ENCODE measurements at regions not wholly inside any gene's neighbourhood (a gene's known extent, or its start where the extent isn't known, plus 50 kb on each side); places are given as distances from the start of the nearest gene placed in this dataset.
"Not testable (repeated sequence)": the region's sequence is repeated elsewhere in the genome, so short reads cannot be mapped to it uniquely, and the experiment has no call there.

DNA sequence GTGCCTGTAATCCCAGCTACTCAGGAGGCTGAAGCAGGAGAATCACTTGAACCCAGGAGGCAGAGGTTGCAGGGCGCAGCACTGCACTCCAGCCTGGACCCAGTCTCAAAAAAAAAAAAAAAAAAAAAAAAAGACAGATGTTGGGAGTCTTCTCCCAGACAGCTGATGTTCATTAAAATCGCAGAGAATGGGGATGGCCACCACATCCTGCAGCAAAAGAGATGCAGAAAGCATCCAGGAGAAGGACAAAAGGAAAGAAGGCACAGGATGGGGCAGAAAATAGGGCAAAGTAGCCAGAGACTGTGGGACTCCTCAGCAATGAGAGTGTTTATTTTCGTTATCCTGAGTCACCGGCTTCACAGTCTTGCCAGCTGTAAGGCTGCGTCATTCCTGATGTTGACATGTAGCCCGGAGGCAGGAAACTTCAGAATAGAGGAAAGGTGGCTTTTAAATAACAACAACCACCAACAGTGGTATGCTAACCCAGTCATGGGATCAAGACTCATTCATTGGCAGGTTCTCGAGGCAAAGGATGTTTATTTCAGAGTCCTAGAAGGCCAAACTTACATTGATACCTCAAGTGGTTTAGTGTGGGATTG lies 149.5 kb upstream of the SVIL start:
- DNase-seq = peak; percentile 96

DNA sequence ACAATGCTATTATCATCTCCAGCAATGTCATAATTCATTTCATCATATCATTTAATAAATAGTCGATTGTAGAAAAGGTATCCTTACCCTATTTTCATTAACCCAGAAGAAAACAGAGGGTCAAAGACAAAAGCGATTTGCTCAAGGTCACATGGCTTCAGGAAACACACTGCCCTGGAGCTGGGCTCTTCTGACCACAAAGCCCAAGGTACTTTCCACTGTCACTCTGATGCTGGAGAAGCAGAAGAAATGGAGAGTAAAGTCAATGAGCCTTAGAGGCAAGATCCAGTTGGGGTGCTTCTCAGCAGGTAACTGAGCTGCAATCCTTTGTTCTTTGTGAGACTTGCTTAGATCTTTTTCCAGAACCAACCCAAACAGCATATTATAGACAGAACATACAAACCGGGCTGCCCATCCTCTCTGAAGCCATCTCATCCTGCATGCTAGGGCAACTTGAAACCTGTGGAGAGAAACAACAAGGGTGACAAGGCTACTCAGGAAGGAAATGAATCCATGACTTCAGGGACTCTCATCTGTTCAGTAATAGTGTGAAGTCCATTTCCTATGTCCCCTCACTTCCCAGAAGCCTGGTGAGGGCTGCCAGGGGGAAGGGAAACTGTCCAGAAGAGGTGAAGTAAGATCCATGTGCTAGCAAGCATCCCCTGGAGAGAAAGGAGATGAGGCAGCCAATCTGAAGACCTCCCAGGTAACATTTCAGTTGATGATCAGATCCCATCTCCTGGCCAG lies 148.6 kb upstream of the SVIL start:
- DNase-seq = no peak

DNA sequence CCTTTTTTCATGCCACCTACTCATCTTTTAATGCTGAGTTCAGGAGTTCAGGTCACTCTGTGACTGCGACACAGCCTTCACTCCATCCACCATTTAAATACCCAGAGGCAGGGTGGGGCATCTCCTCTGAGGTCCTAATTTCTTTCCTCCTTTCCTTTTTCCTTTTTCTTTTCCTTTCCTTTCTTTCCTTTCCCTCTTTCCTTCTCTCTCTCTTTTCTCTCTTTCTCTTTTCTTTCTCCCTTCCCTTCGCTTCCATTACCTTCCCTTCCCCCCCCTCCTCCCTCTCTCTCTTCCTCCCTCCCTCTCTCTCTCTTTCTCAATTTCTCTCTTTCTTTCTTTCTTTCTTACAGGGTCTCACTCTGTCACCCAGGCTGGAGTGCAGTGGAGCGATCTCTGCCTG lies 145.9 kb upstream of the SVIL start:
- no peak for DNase-seq

DNA sequence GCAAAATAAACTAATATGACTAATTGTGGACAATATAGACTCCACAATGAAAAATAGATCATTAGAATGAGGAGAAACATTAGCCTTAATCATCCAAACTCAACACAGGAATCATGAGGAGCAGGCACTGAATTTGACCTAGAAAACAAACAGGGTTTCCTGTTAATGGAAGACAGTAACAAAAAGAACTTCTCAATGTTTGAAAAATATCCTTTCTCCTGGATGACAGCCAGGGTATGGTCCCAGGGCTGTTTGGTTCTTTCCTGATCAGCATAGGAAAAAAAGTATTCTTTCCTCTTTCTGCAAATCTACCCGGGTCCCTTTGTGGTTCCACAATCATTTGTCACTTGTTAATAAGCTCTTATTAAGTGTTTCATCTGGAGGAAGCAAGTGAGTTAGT lies 145.3 kb upstream of the SVIL start:
- no peak for DNase-seq

DNA sequence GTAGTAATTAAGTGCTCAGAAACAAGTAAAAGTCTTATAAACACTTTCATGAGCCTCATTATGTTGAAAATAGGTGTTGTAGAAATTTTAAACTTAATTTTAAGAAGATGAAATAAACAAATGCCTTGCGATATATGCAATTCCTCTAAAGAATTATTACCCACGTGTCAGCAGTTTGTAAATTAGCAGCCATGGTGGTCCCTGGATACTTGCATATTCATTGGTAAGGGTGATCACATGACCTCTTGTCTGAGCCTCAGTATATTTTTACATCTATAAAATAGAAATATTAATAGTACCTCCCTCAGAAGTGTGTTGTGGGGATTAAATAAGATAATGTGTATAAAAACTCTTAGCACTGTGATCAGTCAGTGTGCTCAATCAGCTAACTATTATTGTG lies 141.5 kb upstream of the SVIL start:
- DNase-seq = no peak

DNA sequence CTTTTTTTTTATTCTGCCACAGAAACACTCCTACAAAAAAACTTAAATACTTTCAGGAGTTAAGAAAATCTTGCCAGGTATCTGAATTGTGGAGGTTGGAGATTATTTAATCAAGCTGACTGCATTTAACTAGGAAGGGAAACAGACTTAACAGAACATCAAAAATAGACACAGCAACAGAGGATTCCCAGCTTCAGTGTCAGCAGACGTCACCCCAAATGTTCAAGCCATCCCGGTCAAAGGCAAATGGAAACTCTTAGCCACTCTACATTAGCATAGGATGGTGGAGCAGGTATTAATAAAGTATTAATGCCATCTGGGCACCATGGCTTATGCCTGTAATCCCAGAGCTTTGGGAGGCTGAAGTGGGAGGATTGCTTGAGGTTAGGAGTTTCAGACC lies 139.7 kb upstream of the SVIL start:
- no peak for DNase-seq

DNA sequence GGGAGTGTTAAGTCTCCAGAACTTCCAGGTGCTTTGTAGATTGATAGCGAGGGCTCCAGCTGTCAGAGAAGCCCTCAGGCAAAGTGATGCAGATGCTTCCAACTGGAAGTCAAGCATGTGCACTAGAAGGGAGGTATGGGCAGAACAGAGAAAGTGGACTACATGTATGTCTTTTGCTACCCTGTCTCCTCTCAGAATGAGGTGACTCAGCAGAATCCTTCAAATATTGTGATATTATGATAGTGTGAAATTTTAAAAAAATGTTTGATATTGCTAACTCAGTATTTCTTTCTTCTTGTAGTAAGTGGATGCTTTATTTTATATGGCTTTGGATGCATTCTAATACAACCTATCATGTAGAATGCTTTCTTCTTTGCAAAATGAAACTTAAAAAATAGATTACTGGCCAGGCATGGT lies 138.9 kb upstream of the SVIL start:
- no peak for DNase-seq

DNA sequence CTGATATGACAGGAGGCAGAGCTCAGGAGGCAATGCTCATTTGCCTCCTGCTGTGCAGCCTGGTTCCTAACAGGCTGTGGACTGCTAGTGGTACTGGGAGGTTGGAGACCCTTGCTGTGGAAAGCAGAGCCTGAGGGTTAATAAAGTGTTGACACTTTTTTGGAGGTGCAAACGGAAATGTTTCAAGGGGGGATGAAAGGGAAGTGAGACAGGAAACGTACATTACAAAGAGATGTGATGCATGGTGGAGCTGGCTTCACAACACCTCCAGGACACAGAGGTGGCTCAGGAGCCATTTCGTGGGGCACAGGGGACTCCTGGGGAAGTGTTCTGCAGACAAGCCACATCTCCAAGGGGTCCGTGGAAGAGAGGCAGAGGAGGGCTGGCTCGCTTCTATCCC lies 137.6 kb upstream of the SVIL start:
- no peak for DNase-seq

DNA sequence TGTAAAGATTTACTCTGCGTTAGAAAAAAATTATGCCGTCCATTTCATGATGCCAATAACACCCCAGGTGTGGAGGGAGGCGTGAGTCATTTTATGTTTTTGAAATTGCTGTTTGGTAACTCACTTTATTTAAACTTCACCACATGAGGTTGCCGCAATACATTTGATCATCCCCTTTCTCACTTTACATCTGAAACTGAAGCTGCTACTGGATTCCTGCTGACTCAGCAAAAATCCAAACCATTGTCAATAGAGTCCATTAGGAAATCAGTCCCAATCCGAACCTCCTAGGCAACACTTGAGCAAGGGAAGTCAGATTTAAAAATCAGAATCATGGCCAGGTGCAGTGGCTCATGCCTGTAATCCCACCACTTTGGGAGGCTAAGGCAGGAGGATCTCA lies 136.6 kb upstream of the SVIL start:
- DNase-seq = no peak

DNA sequence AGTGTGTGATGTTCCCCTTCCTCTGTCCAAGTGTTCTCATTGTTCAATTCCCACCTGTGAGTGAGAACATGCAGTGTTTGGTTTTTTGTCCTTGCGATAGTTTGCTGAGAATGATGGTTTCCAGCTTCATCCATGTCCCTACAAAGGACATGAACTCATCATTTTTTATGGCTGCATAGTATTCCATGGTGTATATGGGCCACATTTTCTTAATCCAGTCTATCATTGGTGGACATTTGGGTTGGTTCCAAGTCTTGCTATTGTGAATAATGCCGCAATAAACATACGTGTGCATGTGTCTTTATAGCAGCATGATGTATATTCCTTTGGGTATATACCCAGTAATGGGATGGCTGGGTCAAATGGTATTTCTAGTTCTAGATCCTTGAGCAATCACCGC lies 134.5 kb upstream of the SVIL start:
- DNase-seq = not testable (repeated sequence)

DNA sequence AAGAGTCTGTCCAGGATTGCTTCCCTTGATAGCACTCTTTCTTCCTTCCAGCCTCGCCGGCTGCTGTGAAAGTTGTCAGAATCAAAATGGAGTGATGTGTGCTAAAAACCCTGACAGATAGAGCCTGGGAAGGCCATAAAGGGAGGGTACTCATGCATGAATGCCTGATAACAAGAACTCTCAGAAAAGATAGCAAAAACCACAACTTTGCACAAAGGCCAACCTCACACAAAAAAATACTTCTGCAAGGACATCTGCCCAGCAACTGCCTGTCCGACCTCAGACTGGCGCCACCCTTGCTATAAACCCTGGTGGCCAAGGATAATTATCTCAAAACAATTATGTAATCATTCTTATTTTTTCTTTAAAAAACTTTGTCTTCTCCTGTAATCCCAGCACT lies 133.2 kb upstream of the SVIL start:
- DNase-seq = no peak

DNA sequence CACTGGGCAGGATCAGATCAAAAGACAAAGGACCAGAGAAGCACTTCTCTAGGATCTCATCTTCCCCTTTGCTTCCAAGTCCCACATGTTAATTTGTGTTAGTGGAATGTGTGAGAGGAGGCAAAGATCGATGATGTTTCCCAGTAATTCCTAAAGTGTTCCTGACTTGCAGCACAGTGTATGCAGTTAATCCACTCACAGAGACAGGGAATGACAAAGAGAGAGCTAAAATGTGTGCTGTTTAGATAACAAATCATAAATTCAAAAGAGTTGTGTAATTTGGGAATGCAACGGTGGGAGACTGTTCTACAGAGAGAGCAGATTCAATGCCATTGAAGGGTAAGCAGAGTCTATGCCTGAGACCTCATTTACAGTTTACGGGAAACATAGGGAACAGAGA lies 132.0 kb upstream of the SVIL start:
- no peak for DNase-seq

DNA sequence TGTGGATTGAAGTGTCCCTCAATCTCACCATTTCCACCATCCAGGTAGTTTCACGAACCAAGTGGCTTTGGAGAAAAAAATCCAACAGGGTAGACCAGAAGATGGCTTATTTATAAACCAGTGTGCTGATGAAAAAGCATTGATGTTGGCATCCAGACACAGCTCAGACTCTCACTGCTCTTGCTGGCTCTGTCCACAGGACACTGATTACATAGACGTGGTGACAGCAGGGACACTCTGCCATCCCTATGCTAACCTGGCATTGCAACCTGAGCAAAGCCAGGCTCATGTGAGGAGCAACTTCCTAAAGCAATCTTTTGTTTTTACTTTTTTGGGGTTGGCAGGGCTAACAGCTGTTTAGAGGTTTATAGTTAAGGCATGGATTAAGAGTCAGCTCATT lies 130.6 kb upstream of the SVIL start:
- DNase-seq = no peak

DNA sequence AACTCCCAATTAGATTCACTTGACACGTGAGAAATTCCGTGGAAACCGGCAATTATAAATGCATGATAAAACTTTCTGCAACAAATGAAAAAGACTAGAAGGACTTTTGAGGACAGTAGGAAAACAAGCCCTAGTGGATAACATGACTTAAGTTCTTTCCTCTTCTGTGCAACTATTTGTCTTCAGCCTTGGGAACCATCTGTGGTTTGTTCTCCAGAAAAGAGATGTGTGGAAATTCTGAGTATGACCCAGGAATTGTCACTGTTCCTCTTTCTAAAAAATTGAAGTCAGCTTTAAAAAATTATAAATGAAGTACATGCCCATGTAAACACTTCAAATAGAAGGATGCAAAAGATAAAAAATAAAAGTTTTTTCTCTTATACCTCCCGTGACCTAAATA lies 128.6 kb upstream of the SVIL start:
- DNase-seq = no peak

DNA sequence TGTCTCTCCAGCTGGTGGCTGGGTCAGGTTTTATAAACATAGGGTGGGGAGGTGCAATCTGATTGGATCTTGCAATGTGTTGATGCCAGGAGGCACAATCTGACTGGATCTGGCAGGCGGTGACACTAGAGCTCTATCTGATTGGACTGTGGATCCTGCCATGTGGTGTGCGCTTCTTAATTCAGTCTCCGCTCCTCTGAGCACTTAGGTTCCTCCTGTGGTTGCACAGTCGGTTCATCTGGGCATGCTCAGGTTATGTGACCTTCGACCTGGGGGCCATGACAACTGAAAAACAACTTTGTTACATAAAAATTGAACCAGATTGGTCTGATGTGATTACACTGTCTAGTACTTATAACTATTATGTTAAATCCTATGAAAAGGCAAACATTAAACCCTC lies 127.1 kb upstream of the SVIL start:
- no peak for DNase-seq

DNA sequence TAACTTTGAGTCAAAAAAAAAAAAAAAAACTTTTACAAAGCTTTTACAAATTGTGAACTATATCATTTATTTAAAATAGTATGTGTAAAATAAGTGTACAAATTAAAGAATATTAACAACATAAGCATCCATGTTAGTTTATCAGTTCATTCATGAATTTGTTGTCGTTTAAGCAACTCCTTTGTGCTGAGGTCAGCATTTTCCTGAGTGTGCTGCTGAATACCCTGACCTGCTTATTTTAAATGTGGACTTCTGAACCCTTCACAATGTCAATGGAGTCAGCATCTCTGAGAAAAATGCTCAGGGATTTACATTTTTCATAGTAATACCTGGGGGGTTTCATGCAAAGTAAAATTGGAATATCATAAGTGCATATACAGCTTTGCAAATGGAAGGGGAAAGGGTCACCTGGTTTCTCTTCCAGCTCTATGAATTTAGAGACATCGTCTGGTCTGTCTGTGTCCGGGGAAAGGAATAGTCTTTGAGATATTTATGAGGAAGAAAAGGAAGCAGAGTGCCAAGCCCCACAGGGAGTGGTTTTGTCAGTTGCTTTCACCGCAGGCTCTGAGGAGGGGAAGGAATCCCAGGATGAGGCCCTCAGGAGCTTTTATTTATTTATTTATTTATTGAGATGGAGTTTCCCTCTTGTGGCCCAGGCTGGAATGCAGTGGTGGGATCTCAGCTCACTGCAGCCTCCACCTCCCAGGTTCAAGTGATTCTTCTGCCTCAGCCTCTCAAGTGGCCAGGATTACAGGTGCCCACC lies 125.5 kb upstream of the SVIL start:
- DNase-seq = no peak

DNA sequence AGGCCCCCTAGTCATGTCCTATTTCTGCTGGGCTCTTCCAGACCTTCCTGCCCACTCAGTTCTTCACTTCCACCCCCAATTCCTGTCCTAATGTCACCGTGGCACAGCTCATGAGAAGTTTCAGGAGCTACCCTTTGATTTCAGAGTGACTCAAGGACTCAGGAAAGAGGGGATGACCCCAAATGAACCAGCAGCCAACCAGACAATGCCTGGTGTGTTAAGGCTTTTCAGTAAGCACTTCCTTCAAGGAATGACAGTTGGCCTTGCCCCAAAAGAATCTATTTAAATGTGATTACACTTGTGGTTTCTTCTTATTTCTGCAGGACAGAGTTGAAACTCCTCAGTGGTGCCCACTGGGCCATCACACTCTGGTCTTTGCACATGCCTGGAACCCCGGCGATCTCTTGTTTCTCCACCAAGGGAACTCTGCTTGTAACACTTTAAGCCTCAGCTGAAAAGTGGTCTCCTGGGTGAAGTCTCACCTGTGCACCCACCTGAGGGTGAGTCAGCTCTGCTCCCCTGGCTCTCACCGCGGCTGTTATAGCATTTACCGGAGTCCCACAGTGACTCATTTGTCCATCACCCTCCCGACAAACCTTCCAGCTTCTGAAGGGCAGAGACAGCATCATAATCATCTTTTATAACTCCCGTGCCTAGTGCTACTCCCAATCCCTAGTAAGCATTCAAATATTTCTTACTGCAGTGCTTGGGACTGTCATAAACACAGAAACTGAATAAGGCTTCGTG lies 123.0 kb upstream of the SVIL start:
- DNase-seq = no peak

DNA sequence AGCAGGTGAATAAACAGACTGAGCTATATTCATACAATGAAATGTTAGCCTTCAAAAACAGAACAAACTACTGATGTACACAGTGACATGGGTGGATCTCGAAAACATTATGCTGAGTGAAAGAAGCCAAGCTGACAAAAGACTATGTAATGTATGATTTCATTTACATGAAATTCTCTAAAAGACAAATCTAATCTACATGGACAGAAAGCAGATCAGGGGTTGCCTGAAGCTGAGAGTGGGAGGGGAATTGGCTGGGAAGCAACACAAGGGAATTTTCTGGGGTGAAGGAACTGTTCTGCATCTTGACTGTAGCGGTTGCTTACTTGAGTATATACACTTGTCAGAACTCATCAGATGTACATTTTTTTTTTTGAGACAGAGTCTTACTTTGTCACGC lies 121.7 kb upstream of the SVIL start:
- DNase-seq = no peak

DNA sequence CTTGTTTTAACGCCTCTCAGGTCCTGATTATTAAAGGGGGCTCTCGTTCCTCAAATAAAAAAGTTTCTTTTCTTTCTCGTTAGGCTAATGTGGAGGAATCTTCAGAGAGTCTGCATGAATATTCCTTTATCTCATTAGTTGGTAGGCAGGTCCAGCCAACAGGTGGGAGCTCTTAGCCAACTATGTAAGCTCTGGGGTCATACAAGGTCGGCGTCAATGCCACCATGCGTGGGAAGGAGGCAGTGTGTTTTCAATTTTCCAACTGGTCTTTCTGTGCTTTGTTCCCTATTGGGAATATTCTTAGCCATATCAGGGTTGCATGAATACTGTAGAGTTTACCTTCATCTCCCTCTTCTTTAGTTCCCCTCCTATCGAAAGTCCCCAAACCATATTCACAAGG lies 118.5 kb upstream of the SVIL start:
- no peak for DNase-seq

DNA sequence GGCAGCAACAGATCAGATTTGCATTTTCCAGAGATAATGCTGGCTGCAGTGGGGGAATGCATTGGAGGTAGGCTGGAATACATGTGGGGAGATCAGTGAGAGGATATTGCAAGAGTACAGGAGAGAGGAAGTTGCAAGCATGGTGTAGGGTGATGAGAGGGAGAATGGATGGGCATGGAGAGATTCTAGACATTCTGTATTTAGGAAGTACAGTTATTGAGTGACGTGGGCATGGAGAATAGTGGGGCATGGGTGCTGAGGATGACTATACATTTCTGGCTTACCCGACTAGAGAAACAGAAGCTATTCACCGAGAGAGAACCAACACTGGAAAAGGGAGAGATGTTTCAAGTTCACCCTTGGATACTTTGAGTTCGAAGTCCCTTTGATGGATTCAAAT lies 116.9 kb upstream of the SVIL start:
- DNase-seq = no peak

DNA sequence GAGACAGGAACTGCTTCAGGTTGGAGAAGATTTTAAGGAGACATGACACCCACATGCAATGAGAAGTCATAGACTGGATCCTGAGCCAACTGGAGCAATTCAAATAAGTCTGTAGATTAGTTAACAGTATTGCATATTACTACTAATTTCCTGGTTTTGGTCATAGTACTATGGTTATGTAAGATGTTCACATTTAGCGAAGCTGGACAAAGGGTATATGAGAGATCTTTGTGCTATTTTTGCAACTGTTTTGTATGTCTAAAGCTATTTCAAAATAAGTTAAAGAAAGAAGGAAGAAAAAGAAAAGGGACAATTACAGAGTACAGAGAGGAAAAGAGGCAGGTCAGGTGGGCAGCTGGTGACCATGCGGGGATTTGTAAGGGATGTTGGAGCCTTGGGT lies 116.5 kb upstream of the SVIL start:
- DNase-seq = no peak

DNA sequence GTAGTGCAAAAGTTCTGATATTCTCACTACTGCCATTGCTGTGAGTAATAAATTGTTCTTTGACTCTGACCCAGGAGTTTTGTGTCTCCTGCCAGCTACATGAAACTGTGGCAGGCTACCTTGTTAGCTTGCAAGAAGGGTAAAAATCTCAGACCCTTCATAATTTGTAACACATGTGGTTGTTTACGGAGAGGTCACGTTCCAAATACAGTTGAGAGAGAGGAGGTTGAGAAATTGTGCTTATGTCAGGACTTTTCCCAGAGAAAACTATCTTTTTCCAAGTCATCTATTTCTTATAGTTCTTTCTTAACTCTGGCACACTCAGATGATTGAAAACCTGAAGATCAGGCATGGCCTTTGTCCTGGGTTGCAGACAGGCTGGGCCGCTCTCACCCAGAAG lies 114.4 kb upstream of the SVIL start:
- DNase-seq = no peak

DNA sequence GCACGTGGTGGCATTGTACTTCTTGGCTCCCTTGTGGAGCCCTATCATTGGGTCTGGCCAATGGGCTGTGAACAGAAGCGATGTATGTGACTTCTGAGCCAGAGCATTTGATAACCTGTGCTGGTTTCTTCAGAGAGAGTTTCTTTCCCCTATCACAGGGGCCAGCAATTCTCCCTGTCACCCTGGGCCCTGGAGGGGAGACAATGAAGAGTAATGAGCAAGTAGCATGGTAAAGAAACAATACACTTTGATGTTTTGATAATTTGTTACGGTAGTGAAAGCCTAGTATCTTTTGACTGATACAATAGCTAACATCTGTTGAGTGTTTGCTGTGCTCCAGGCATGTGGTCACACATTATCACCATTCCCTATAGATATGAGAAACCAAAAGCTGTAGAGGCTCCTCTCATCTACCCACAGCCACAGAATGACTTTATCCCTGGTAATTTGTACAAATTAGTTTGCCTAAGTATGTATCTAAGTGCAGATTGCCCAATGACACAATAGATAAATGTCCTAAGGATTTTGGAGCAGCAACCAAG lies 113.4 kb upstream of the SVIL start:
- DNase-seq = no peak
